HCT116 (cell line): ENCODE measurements at regions not wholly inside any gene's neighbourhood (a gene's known extent, or its start where the extent isn't known, plus 50 kb on each side); places are given as distances from the start of the nearest gene placed in this dataset.

Experiments
- ATF3 ChIP-seq: IDR thresholded peaks from 2 replicates; pipeline ENCODE4 v1.6.1; 2012
- CEBPB ChIP-seq: IDR thresholded peaks from 2 replicates; pipeline ENCODE4 v1.6.1; 2012; ENCODE audit warnings: low read depth
- CTCF ChIP-seq, 3 experiments: fragments of 200-600 bp in 1 of 3; sonication (generic) in 1 of 3; IDR thresholded peaks in 2 of 3; conservative IDR thresholded peaks in 1 of 3; 2 replicates each; pipeline ENCODE4 v1.5.1; 2012 to 2017; ENCODE audit warnings: low read depth in 2 of 3, low read length in 2 of 3, antibody characterized with exemption in 1 of 3, borderline replicate concordance in 1 of 3, control low read depth in 1 of 3, mild to moderate bottlenecking in 1 of 3, mixed read lengths in 1 of 3, mixed run types in 1 of 3, moderate library complexity in 1 of 3; ENCODE audit not compliant: insufficient read depth in 1 of 3
- EGR1 ChIP-seq: IDR thresholded peaks from 2 replicates; pipeline ENCODE4 v1.6.1; 2012; ENCODE audit warnings: low read depth
- EZH2 ChIP-seq: fragments of 200-600 bp; sonication (generic); IDR thresholded peaks from 2 replicates; pipeline ENCODE4 v1.6.1; 2017; ENCODE audit warnings: antibody characterized with exemption, mixed run types
- EZH2phosphoT487 ChIP-seq: fragments of 200-600 bp; IDR thresholded peaks from 2 replicates; pipeline ENCODE4 v1.6.1; 2018; ENCODE audit warnings: antibody characterized with exemption, borderline replicate concordance
- JUND ChIP-seq: IDR thresholded peaks from 2 replicates; pipeline ENCODE4 v1.6.1; 2012
- MAX ChIP-seq: IDR thresholded peaks from 2 replicates; pipeline ENCODE4 v1.6.1; 2012
- POLR2A ChIP-seq: IDR thresholded peaks from 2 replicates; pipeline ENCODE4 v1.7.0; 2011; ENCODE audit warnings: borderline replicate concordance; ENCODE audit not compliant: insufficient read depth, insufficient read length; ENCODE audit errors: extremely low read depth
- POLR2AphosphoS5 ChIP-seq: IDR thresholded peaks from 2 replicates; pipeline ENCODE4 v1.6.1; 2011; ENCODE audit warnings: mild to moderate bottlenecking, low read depth, low read length, moderate library complexity
- RAD21 ChIP-seq: IDR thresholded peaks from 2 replicates; pipeline ENCODE4 v1.6.1; 2012; ENCODE audit warnings: low read depth, mild to moderate bottlenecking
- REST ChIP-seq: IDR thresholded peaks from 2 replicates; pipeline ENCODE4 v1.6.1; 2012; ENCODE audit warnings: low read depth
- YY1 ChIP-seq: IDR thresholded peaks from 2 replicates; pipeline ENCODE4 v1.6.1; 2011; ENCODE audit warnings: low read length, low read depth, moderate library complexity, mild to moderate bottlenecking; ENCODE audit not compliant: insufficient replicate concordance; ENCODE audit errors: extremely low read depth

- TF ChIP-seq CTCF (IDR thresholded peaks at IDR 0.05 in 2 of 3, conservative IDR thresholded peaks at IDR 0.05 in 1 of 3; ENCODE audit: borderline replicate concordance in 1 of 3, insufficient read depth in 1 of 3, low read depth in 2 of 3, low read length in 2 of 3) (no peak), ATF3 (no peak), POLR2A (no peak), EZH2phosphoT487 (no peak), CEBPB (no peak), YY1 (no peak), REST (no peak), EGR1 (no peak), POLR2AphosphoS5 (no peak), RAD21 (no peak), EZH2 (no peak), MAX (no peak), JUND (no peak)
Measured at GRCh38 chr16:85503679-85504231, 109.4 kb upstream of the GSE1 start.
